ENCODE measurements at regions not wholly inside any gene's neighbourhood (a gene's known extent, or its start where the extent isn't known, plus 50 kb on each side); places are given as distances from the start of the nearest gene placed in this dataset.

DNA sequence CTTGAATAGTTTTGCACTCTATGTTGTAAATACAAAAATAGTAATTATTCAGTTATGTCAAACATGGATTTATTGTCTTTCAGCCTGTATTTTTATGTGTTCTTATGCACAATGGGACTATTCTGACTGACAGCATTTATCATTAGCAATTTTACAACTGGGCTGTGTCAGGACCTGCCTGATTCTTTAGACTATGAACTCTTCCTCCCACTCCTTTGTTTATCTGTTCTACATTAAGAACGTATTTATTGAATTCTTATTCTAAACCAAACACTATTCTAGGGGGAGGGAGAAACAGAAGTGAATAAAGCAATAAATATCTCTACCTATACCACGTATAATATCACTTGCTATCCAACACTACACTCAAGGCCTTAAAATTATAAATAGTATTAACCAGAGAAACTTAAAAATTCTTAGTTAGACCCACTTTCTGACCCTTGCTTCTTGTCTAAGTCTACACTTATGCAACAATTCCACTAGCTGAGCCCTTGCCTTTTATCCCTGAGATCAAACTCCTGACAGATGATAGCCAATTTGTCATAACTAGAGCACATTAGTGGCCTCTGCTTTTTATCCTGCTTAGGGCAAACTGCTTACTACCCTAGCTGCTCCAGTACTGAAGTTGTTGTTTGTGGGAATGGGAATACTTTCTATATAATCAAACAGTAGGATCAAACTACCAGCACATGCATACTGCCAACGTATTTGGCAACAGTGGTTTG lies 494.3 kb downstream of the BRINP3 start:
- DNase-seq (no peak), ATAC-seq (ENCODE audit: insufficient read depth, low FRiP score) (no peak)
- no peak overlapping the region for H3K4me3 ChIP-seq
- 64 to 74% methylated on average over 3 of the region's 3 CpGs for WGBS, 2 donors
- no peak overlapping the region for H3K9ac ChIP-seq (ENCODE audit: insufficient read depth in 1 of 2, low read length in 2 of 2)
- no peak overlapping the region for H3K27ac ChIP-seq (ENCODE audit: low read depth in 1 of 2, low read length in 1 of 2)
- H3K27me3 ChIP-seq (ENCODE audit: control insufficient read depth in 3 of 3, insufficient read depth in 3 of 3, low read length in 2 of 3) = no peaks in the 10 kb centered on the region
- H3K36me3 ChIP-seq (ENCODE audit: control insufficient read depth in 4 of 4, insufficient read depth in 4 of 4, low read length in 4 of 4) = no peaks in the 10 kb centered on the region
- H3K4me1 ChIP-seq (ENCODE audit: control insufficient read depth in 5 of 5, insufficient read depth in 5 of 5, low read length in 5 of 5) = no peaks in the 10 kb centered on the region
- H3K9me3 ChIP-seq (ENCODE audit: control insufficient read depth in 4 of 4, insufficient read depth in 3 of 4, low read length in 3 of 4) = peaks cover 0 to 3% (median 0%) of the 10 kb centered on the region in 4 donors
- TF ChIP-seq, protein P1, sequence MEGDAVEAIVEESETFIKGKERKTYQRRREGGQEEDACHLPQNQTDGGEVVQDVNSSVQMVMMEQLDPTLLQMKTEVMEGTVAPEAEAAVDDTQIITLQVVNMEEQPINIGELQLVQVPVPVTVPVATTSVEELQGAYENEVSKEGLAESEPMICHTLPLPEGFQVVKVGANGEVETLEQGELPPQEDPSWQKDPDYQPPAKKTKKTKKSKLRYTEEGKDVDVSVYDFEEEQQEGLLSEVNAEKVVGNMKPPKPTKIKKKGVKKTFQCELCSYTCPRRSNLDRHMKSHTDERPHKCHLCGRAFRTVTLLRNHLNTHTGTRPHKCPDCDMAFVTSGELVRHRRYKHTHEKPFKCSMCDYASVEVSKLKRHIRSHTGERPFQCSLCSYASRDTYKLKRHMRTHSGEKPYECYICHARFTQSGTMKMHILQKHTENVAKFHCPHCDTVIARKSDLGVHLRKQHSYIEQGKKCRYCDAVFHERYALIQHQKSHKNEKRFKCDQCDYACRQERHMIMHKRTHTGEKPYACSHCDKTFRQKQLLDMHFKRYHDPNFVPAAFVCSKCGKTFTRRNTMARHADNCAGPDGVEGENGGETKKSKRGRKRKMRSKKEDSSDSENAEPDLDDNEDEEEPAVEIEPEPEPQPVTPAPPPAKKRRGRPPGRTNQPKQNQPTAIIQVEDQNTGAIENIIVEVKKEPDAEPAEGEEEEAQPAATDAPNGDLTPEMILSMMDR (IDR thresholded peaks at IDR 0.05; ENCODE audit: control extremely low read depth, extremely low read depth) = no peak

DNA sequence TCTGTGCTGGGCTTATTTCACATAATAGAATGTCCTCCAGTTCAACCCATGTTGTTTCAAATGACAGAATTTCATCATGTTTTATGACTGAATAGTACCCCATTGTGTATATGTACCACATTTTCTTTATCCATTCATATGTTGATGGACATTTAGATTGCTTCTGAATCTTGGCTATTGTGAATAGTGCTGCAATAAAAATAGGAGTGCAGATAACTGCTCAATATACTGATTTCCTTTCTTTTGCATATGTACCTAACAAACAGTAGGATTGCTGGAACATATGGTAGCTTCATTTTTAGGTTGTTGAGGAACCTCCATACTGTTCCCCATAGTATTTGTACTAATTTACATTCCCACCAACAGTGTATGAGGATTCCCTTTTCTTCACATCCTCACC lies 491.1 kb downstream of the BRINP3 start:
- no peak overlapping the region for H3K9ac ChIP-seq (ENCODE audit: insufficient read depth in 1 of 2, low read length in 2 of 2)
- ATAC-seq (ENCODE audit: insufficient read depth, low FRiP score) (no peak), DNase-seq (no peak)
- no peaks in the 10 kb centered on the region for H3K4me1 ChIP-seq (ENCODE audit: control insufficient read depth in 5 of 5, insufficient read depth in 5 of 5, low read length in 5 of 5)
- no peaks in the 10 kb centered on the region for H3K27me3 ChIP-seq (ENCODE audit: control insufficient read depth in 3 of 3, insufficient read depth in 3 of 3, low read length in 2 of 3)
- TF ChIP-seq, protein P1 (IDR thresholded peaks at IDR 0.05; ENCODE audit: control extremely low read depth, extremely low read depth) = no peak
- H3K36me3 ChIP-seq (ENCODE audit: control insufficient read depth in 4 of 4, insufficient read depth in 4 of 4, low read length in 4 of 4) = no peaks in the 10 kb centered on the region
- H3K27ac ChIP-seq (ENCODE audit: low read depth in 1 of 2, low read length in 1 of 2) = no peak overlapping the region
- no peak overlapping the region for H3K4me3 ChIP-seq
- H3K9me3 ChIP-seq (ENCODE audit: control insufficient read depth in 4 of 4, insufficient read depth in 3 of 4, low read length in 3 of 4) = peaks cover 0 to 1% (median under 1%) of the 10 kb centered on the region in 4 donors

DNA sequence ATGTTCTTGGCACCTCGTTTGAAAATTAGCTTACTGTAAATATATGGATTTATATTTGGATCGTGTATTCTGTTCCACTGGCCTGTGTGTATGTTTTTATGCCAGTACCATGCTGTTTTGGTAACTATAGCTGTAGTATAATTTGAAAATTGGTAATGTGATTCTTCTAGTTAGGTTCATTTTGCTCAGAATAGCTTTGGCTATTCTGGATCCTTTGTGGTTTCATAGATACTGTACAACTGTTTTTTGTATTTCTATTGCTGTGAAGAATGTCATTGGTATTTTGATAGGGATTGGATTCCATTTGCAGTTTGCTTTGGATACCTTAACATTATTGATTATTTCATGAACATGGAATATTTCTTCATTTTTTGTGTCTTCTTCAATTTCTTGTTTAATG lies 490.2 kb downstream of the BRINP3 start:
- WGBS, 2 donors = 83% methylated on average over 2 of the region's 2 CpGs
- Histone ChIP-seq H3K36me3 (ENCODE audit: control insufficient read depth in 4 of 4, insufficient read depth in 4 of 4, low read length in 4 of 4) (no peaks in the 10 kb centered on the region), H3K9ac (ENCODE audit: insufficient read depth in 1 of 2, low read length in 2 of 2) (no peak overlapping the region), H3K27ac (ENCODE audit: low read depth in 1 of 2, low read length in 1 of 2) (no peak overlapping the region), H3K4me1 (ENCODE audit: control insufficient read depth in 5 of 5, insufficient read depth in 5 of 5, low read length in 5 of 5) (no peaks in the 10 kb centered on the region), H3K27me3 (ENCODE audit: control insufficient read depth in 3 of 3, insufficient read depth in 3 of 3, low read length in 2 of 3) (no peaks in the 10 kb centered on the region), H3K4me3 (no peak overlapping the region), H3K9me3 (ENCODE audit: control insufficient read depth in 4 of 4, insufficient read depth in 3 of 4, low read length in 3 of 4) (peaks cover 0 to 5% (median 0%) of the 10 kb centered on the region in 4 donors)
- TF ChIP-seq, protein P1 (IDR thresholded peaks at IDR 0.05; ENCODE audit: control extremely low read depth, extremely low read depth) = no peak
- no peak for ATAC-seq (ENCODE audit: insufficient read depth, low FRiP score)
- no peak for DNase-seq

DNA sequence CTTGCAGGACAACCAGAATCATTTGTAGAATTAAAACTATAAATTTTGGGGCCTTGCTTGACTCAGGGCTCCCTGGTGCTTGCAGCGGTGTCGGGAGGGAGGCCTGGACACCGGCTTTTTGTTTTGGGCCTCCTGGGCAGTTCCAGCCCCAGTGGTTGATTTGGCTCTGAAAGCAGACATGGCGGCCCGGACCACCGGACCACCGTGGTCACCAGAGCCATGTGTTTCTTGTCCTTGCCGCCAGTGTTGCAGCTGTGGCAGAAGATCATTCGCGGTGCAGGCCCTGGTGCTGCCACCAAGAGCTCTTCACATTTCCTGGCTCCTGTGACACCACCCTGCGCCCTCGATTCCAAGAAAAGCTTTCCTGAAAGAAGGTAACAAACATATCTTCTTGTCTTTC lies 484.8 kb downstream of the BRINP3 start:
- no peaks in the 10 kb centered on the region for H3K36me3 ChIP-seq (ENCODE audit: control insufficient read depth in 4 of 4, insufficient read depth in 4 of 4, low read length in 4 of 4)
- peaks cover 0 to 7% (median 2%) of the 10 kb centered on the region in 4 donors for H3K9me3 ChIP-seq (ENCODE audit: control insufficient read depth in 4 of 4, insufficient read depth in 3 of 4, low read length in 3 of 4)
- TF ChIP-seq, protein P1 (IDR thresholded peaks at IDR 0.05; ENCODE audit: control extremely low read depth, extremely low read depth) = no peak
- no peak overlapping the region for H3K4me3 ChIP-seq
- no peaks in the 10 kb centered on the region for H3K4me1 ChIP-seq (ENCODE audit: control insufficient read depth in 5 of 5, insufficient read depth in 5 of 5, low read length in 5 of 5)
- WGBS, 2 donors = 90 to 93% methylated on average over 12 of the region's 12 CpGs
- no peak overlapping the region for H3K27ac ChIP-seq (ENCODE audit: low read depth in 1 of 2, low read length in 1 of 2)
- H3K9ac ChIP-seq (ENCODE audit: insufficient read depth in 1 of 2, low read length in 2 of 2) = no peak overlapping the region
- ATAC-seq (ENCODE audit: insufficient read depth, low FRiP score) (no peak), DNase-seq (no peak)
- H3K27me3 ChIP-seq (ENCODE audit: control insufficient read depth in 3 of 3, insufficient read depth in 3 of 3, low read length in 2 of 3) = no peaks in the 10 kb centered on the region
